OCI-LY7 (cell line): ENCODE measurements at regions not wholly inside any gene's neighbourhood (a gene's known extent, or its start where the extent isn't known, plus 50 kb on each side); places are given as distances from the start of the nearest gene placed in this dataset.

Source experiments
- BruUV-seq: library from RNA; stranded (reverse); fragments of 400-500 nt; replicated peaks from 2 replicates; lab custom pipeline; 2021; lab: Mats Ljungman, UMichigan
- CTCF ChIA-PET: fragments of 300-600 bp; sonication (Branson Sonifier 250); formaldehyde crosslinking; loops from one replicate; lab custom pipeline; 2022; ENCODE audit warnings: antibody characterized with exemption; ENCODE audit not compliant: unreplicated experiment; lab: Charles Lee
- POLR2A ChIA-PET: fragments of 300-600 bp; sonication (Branson Sonifier 250); formaldehyde crosslinking; loops from one replicate; lab custom pipeline; 2022; ENCODE audit warnings: antibody characterized with exemption; lab: Charles Lee
- DNase-seq: peaks from one replicate; pipeline ENCODE4 v3.0.0-alpha.2; 2015; ENCODE audit warnings: low spot score
- H2AFZ ChIP-seq: fragments of 200-600 bp; sonication (generic), shearing (Covaris generic); 2 replicates; pipeline ENCODE4 v1.6.1; 2014; ENCODE audit warnings: mild to moderate bottlenecking, antibody characterized with exemption, low read length, moderate library complexity
- H3K27ac ChIP-seq: fragments of 200-600 bp; sonication (generic); 2 replicates; pipeline ENCODE4 v1.5.1; 2014; ENCODE audit warnings: mixed run types, low read depth, mild to moderate bottlenecking, moderate library complexity, low read length, inconsistent platforms; ENCODE audit not compliant: poor library complexity, severe bottlenecking
- H3K36me3 ChIP-seq: fragments of 200-600 bp; sonication (generic); 2 replicates; pipeline ENCODE4 v1.6.1; 2014; ENCODE audit warnings: mild to moderate bottlenecking, antibody characterized with exemption, low read length, moderate library complexity, mixed read lengths; ENCODE audit not compliant: insufficient read depth
- H3K4me1 ChIP-seq: fragments of 200-600 bp; sonication (generic); 2 replicates; pipeline ENCODE4 v1.5.1; 2014; ENCODE audit warnings: mild to moderate bottlenecking, low read length; ENCODE audit not compliant: insufficient read depth, poor library complexity, severe bottlenecking
- H3K4me2 ChIP-seq: fragments of 200-600 bp; sonication (generic); 2 replicates; pipeline ENCODE4 v1.6.1; 2014; ENCODE audit warnings: mild to moderate bottlenecking, low read length
- H3K4me3 ChIP-seq: fragments of 200-600 bp; sonication (generic); 2 replicates; pipeline ENCODE4 v1.5.1; 2014; ENCODE audit warnings: mild to moderate bottlenecking, low read depth, low read length; ENCODE audit not compliant: poor library complexity, severe bottlenecking
- H3K79me2 ChIP-seq: fragments of 200-600 bp; sonication (generic); 2 replicates; pipeline ENCODE4 v1.6.1; 2016; ENCODE audit warnings: low read depth, mild to moderate bottlenecking, low read length, moderate library complexity, mixed read lengths; ENCODE audit not compliant: insufficient read depth
- H3K9me2 ChIP-seq: fragments of 200-600 bp; sonication (generic); 2 replicates; pipeline ENCODE4 v1.6.1; 2016; ENCODE audit warnings: mild to moderate bottlenecking, low read length, mixed read lengths; ENCODE audit not compliant: insufficient read depth
- H3K9me3 ChIP-seq: fragments of 200-600 bp; sonication (generic); 2 replicates; pipeline ENCODE4 v1.6.1; 2014; ENCODE audit warnings: mild to moderate bottlenecking, mixed run types, low read length, mixed read lengths
- H4K20me1 ChIP-seq: fragments of 200-600 bp; sonication (generic); 2 replicates; pipeline ENCODE4 v1.6.1; 2014; ENCODE audit warnings: mild to moderate bottlenecking, antibody characterized with exemption, low read length, moderate library complexity, mixed read lengths; ENCODE audit not compliant: insufficient read depth
- CTCF ChIP-seq: fragments of 200-600 bp; sonication (generic); conservative IDR thresholded peaks from 2 replicates; pipeline ENCODE4 v1.5.1; 2014; ENCODE audit warnings: mild to moderate bottlenecking, antibody characterized with exemption, low read length, moderate library complexity, mixed read lengths
- EZH2phosphoT487 ChIP-seq: fragments of 200-600 bp; sonication (generic); IDR thresholded peaks from 2 replicates; pipeline ENCODE4 v1.6.1; 2018; ENCODE audit warnings: low read depth, borderline replicate concordance, mild to moderate bottlenecking, mixed run types, antibody characterized with exemption, low read length, moderate library complexity, mixed read lengths
- intact Hi-C: fragments of 100-400 bp; cut with micrococcal nuclease; formaldehyde crosslinking; loops from one replicate; pipeline ENCODE4 v1.10.0; 2022; ENCODE audit not compliant: unreplicated experiment

DNA sequence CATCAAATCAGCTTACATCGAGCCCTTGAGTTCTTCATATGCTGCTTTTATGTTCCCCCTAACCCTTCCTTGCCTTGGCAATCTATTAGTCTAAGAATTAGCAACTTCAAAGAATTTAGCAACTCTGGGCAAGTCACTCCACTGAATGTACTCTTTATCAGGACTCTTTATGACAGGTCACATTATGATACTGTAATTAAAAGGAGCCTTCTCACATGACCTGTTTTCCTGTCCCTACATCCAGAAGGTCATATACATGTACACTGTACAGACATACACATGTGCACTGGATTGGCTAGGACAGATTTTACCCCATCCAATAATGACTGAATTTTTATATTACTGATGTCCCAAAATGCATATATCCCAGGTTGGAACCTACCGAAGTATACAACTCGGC is 463.1 kb downstream of the SHQ1 start:
- peaks cover 31% of the 10 kb centered on the region; the same call in 1 of the 2 replicates for H3K79me2 ChIP-seq

GRCh38 chr3:72384602-72385001 is 463.6 kb downstream of the SHQ1 start:
- peaks cover 44% of the 10 kb centered on the region for H4K20me1 ChIP-seq
- BruUV-seq, result no TSS peak
- H3K36me3 ChIP-seq, result no peaks in the 10 kb centered on the region
- no peak overlapping the region for H2AFZ ChIP-seq
- H3K4me3 ChIP-seq, result no peak overlapping the region
- peaks cover 30% of the 10 kb centered on the region; the same call in 1 of the 2 replicates for H3K79me2 ChIP-seq
- intact Hi-C loops, result no loop called here
- H3K9me2 ChIP-seq, result no peaks in the 10 kb centered on the region
- no peaks in the 10 kb centered on the region for H3K4me1 ChIP-seq
- H3K9me3 ChIP-seq, result no peaks in the 10 kb centered on the region
- TF ChIP-seq EZH2phosphoT487 (no peak), CTCF (no peak)
- H3K4me2 ChIP-seq, result no peak overlapping the region
- no peak for DNase-seq
- H3K27ac ChIP-seq, result no peak overlapping the region
- ChIA-PET POLR2A (interaction anchor here (0.7 kb wide), 1 partner anchor 179 kb away, joined by 6 read pairs; no protein-coding TSS in a partner anchor), CTCF (no interaction called here)

More for the DNA sequence above, 463.1 kb downstream of the SHQ1 start:
- intact Hi-C loops, result no loop called here
- no peaks in the 10 kb centered on the region for H3K9me3 ChIP-seq
- H4K20me1 ChIP-seq, result peaks cover 47% of the 10 kb centered on the region
- no peaks in the 10 kb centered on the region for H3K4me1 ChIP-seq
- no peak for TF ChIP-seq CTCF
- no peak for TF ChIP-seq EZH2phosphoT487
- H3K27ac ChIP-seq, result no peak overlapping the region
- no peak for DNase-seq
- POLR2A ChIA-PET, result no interaction called here
- no peaks in the 10 kb centered on the region for H3K36me3 ChIP-seq
- CTCF ChIA-PET, result no interaction called here
- H3K4me2 ChIP-seq, result no peak overlapping the region
- BruUV-seq, result no TSS peak
- no peak overlapping the region for H3K4me3 ChIP-seq
- no peaks in the 10 kb centered on the region for H3K9me2 ChIP-seq
- H2AFZ ChIP-seq, result no peak overlapping the region

- H3K36me3 ChIP-seq, result peaks cover under 1% of the 10 kb centered on the region; the same call in 1 of the 2 replicates
- H3K4me3 ChIP-seq, result no peak overlapping the region
- no TSS peak for BruUV-seq
- H3K9me2 ChIP-seq, result no peaks in the 10 kb centered on the region
- H2AFZ ChIP-seq, result no peak overlapping the region
- peaks cover 23% of the 10 kb centered on the region; the same call in 1 of the 2 replicates for H3K79me2 ChIP-seq
- intact Hi-C loops, result no loop called here
- CTCF ChIA-PET, result no interaction called here
- no peak overlapping the region for H3K27ac ChIP-seq
- H3K9me3 ChIP-seq, result no peaks in the 10 kb centered on the region
- TF ChIP-seq CTCF (no peak), EZH2phosphoT487 (no peak)
- H3K4me2 ChIP-seq, result no peak overlapping the region
- no peaks in the 10 kb centered on the region for H3K4me1 ChIP-seq
- POLR2A ChIA-PET, result interaction anchor here (0.7 to 1.2 kb wide), 2 partner anchors 9 to 180 kb away, joined by 3 to 6 read pairs; no protein-coding TSS in a partner anchor
- H4K20me1 ChIP-seq, result peaks cover 45% of the 10 kb centered on the region
- DNase-seq, result no peak
These were observed 464.4 kb downstream of the SHQ1 start for GRCh38 chr3:72383883-72384282.
